ACHN (cell line): ENCODE measurements at regions not wholly inside any gene's neighbourhood (a gene's known extent, or its start where the extent isn't known, plus 50 kb on each side); places are given as distances from the start of the nearest gene placed in this dataset.
"Not testable (repeated sequence)": the region's sequence is repeated elsewhere in the genome, so short reads cannot be mapped to it uniquely, and the experiment has no call there.

Experiments
- DNase-seq: peaks from one replicate; pipeline ENCODE4 v3.0.0-alpha.2; 2015
- in situ Hi-C: cut with HindIII; loops from 2 replicates; pipeline ENCODE4 v1.10.0; 2017; ENCODE audit warnings: low sequenced_read_pairs, low pct_ligation_motif_present, low pct_unique_long_range_greater_than_20kb

DNA sequence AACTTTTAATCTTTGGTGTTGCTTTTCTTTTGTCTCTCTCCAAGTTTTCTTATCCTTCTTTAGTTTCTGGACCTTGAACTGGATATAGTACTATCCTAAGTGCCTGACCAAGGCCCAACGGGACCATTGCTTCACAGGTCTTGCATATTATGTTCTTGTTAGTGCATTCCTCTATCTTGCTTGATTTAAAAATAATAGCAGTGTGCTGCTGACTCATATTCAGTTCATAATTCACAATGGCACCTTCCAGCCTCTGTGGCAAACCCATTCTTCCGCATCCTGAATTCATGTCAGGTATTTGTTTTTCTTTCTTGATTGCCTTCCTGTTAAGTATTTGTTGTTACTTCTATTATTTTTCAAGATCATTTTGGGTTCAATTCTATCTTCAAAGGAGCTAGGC is 197.1 kb upstream of the GIMD1 start:
- in situ Hi-C loops = no loop called here
- no peak for DNase-seq

- DNase-seq, in situ Hi-C loops: not testable (repeated sequence)
Observed at GRCh38 chr4:106563637-106564036, 195.1 kb upstream of the GIMD1 start.

DNA sequence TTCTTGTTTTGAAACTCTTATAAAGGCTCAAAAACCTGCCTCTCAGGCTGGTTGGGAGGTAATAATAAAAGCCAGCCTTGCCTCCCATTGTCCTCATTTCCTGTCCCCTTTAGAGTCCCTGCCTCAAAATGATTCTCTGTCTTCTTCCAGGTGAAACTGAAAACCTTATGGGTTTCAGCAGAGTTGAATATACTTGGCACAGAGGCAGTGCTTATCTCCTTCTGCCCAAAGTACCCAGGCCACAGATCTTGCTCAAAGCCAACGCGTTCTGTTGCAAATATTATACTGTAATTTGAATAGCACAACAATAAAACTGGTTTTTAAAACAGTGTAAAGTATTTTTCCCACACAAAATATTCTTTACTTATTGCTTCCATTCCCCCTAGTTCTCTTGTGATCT is 183.1 kb upstream of the GIMD1 start:
- in situ Hi-C loops = no loop called here

GRCh38 chr4:106548446-106549044 is 180.0 kb upstream of the GIMD1 start:
- in situ Hi-C loops = no loop called here
- no peak for DNase-seq

More for the DNA sequence above, 183.1 kb upstream of the GIMD1 start:
- DNase-seq = no peak

DNA sequence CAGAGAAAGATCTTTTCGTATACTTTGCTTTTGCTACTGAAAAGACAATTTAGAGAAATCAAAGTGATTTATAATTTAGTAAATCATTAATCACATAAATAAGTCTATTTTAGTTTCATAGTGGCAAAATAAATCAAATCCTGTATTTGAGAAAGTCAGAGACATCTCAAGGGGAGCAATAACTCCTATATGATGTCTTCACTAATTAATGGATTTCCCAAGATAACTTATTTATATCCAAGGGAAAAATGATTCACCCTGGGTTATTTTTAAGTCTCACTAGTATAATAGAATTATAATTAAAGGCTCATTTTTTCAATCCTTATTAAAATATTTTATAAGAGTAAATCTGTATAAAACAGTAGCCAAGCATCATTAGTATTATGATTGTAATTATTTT is 177.8 kb upstream of the GIMD1 start:
- in situ Hi-C loops = no loop called here

GRCh38 chr4:106542609-106543008 is 174.0 kb upstream of the GIMD1 start:
- in situ Hi-C loops, DNase-seq: not testable (repeated sequence)

More for the DNA sequence above, 177.8 kb upstream of the GIMD1 start:
- DNase-seq = no peak

DNA sequence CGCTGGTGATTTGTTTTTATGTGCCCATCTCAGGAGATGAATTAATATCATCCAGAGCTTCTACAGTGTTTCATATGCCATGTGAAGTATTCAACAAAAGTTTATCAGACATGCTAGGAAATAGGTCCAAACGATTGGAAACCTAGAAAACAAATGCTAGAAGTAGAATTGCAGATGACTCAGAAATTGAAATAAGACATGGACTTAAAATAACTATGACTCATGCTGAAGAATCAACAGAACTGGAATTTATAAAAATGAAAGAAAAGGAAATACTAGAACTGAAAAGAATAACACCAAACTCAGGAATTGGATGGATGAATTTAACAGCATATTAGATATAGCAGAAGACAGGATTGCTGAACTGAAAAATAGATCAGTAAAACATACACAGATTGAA is 172.7 kb upstream of the GIMD1 start:
- DNase-seq = no peak
- in situ Hi-C loops = no loop called here

DNA sequence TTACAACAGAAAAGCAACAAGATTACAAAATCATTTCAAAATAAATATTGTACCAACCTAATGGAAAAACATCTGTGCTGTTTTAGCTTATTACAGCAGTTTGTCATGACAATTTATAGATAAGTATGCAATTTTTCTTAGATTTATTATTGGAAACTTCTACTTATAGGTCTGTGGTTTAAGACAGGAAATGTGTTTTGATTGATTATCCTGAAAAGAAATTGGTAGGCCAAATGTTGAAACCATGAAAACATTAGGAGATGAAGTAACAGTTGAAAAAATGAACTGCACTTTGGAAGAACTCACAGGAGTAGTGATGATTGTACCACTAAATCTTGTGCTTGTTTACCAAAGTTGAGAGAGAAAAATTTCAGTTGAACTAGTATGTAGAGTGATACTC is 162.2 kb upstream of the GIMD1 start:
- in situ Hi-C loops = no loop called here
- no peak for DNase-seq

DNA sequence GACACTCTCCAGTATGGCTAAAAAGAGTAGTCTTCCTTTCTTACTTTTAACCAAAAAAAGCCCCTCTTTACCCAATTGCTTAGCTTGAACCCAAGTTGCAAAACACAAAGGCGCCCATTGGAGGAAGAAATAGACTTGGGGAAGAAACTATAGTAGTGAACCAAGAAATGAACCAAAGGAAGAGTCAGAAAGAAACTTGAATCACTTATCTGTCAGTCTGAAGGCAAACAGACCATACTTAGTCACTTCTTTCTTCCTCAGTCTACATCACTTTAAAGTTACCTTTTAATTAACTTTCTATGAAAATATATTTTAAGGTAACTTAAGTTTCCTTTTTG is 161.4 kb upstream of the GIMD1 start:
- no peak for DNase-seq
- in situ Hi-C loops = no loop called here

GRCh38 chr4:106529348-106530023 is 160.9 kb upstream of the GIMD1 start:
- in situ Hi-C loops = no loop called here
- DNase-seq = no peak

- DNase-seq = no peak
- in situ Hi-C loops = no loop called here
Observed at GRCh38 chr4:106527316-106527715, 158.7 kb upstream of the GIMD1 start.

DNA sequence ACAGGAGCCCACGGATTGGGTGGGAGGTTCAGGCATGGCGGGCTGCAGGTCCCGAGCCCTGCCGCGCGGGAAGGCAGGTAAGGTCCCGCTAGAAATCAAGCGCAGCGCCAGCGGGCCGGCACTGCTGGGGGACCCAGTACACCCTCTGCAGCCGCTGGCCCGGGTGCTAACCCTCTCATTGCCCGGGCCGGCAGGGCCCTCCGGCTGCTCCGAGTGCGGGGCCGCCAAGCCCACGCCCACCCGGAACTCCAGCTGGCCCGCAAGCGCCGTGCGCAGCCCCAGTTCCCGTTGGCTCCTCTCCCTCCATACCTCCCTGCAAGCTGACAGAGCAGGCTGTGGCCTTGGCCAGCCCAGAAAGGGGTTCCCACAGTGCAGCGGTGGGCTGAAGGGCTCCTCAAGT is 156.8 kb upstream of the GIMD1 start:
- DNase-seq, in situ Hi-C loops: not testable (repeated sequence)

DNA sequence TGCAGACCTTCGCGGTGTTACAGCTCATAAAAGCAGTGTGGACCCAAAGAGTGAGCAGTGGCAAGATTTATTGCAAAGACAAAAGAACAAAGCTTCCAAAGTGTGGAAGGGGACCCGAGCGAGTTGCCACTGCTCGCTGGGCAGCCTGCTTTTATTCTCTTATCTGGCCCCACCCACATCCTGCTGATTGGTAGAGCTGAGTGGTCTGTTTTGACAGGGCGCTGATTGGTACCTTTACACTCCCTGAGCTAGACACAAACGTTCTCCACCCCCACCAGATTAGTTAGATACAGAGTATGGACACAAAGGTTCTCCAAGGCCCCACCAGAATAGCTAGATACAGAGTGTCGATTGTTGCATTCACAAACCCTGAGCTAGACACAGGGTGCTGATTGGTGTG is 156.2 kb upstream of the GIMD1 start:
- DNase-seq, in situ Hi-C loops: not testable (repeated sequence)

DNA sequence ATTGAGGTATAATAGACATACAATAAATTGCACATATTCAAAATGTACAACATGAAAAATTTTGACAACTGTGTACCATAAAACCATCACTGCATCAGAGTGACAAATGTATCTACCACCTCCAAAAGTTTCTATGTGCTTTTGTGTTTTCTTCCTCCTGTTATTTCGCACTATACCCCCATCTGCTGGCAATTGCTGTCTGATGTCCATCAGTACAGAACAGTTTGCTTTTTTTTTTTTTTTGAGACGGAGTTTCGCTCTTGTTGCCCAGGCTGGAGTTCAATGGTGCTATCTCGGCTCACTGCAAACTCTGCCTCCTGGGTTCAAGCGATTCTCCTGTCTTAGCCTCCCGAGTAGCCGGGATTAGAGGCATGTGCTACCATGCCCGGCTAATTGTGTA is 154.3 kb upstream of the GIMD1 start:
- DNase-seq = peak; percentile 27
- in situ Hi-C loops = no loop called here

GRCh38 chr4:106512706-106513105 is 144.1 kb upstream of the GIMD1 start:
- DNase-seq = no peak
- in situ Hi-C loops = no loop called here

GRCh38 chr4:106507440-106507839 is 138.9 kb upstream of the GIMD1 start:
- no peak for DNase-seq
- in situ Hi-C loops = no loop called here

DNA sequence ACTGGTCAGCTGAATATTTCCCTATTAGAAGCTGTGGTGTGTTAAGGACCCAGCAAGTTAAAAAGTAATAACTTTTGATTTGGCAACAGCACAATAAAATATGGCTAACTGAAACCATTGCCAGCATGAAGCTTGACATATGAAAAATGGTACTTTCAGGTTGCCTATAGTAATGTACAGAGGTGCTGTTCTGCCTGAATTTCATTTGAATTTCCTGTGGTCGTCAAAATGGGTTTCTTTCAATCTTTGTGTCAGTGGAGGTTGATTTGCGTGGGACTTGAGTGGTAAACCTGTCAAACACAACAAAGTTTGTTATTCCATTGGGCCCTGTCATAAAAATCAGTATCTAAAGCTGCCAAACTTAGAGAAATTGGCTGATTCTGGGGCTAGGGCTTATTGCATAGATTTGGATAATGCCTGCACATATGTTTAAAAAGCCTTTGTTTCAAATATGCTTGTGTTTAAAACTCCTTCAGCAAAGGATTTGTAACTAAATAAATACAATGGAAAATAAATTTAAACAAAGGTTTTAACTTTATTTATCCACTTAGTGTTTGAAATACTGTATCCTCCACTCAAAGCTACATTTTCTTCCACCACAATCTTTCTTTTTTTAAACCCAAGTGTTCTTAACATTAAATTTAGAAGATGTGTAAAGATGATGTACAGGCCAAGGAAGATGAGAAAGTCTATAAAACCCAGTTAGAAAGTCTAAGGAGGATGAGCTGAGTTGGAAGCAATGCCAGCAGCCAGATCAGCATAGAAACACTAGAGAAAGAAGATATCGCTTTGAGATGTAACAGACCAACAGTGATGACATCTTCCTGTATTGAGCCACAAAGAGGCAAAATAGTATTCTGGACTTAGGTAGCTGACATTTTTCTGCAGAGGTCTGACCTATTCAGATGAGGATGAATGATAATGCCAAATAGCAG is 134.8 kb upstream of the GIMD1 start:
- DNase-seq = no peak
- in situ Hi-C loops = no loop called here

- in situ Hi-C loops = no loop called here
- no peak for DNase-seq
Observed at GRCh38 chr4:106502106-106502699, 133.6 kb upstream of the GIMD1 start.

DNA sequence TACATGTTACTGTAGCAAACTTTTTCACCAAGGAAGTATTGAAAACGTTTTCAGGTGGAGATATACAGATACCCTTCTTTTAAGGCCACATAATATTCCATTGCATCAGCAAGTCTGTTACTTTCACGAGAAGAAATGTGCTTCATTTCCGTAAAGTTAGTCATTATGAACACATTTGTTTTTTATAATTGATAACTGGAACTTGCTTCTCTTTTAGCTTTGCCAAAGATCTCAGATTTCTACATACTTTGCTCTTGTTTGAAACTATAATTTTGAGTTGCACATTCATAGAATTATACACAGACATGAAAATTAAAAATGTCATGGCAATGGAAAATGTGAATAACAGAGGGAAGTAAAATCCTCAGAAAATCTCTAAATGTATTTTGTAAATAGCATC is 128.7 kb upstream of the GIMD1 start:
- in situ Hi-C loops = no loop called here
- DNase-seq = no peak
